ENCODE measurements at regions not wholly inside any gene's neighbourhood (a gene's known extent, or its start where the extent isn't known, plus 50 kb on each side); places are given as distances from the start of the nearest gene placed in this dataset.

DNA sequence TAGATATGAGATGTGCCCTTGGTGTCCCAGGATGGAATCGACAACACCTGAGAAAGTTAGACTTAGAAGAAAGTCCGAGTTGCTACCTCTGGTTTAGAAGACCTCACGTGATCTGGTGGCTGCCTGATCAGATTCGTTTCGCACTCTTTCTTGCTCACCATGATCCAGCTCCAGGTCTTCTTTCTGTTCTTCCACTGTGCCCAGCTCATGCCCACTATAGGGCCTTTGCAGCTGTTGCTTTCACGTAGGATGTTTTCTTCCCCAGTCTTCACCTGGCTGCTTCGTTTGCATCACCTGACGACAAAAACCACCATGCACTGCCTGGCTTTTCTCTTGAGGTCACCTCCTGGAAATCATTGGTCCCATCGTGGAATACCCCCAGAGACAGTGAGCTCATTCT, 311.1 kb downstream of the PRDM2 start:
- H3K9me3 Mint-ChIP-seq (ENCODE audit: low read depth) = no peaks in the 10 kb centered on the region
- CTCF ChIA-PET = no interaction called here
- ATAC-seq = no peak

DNA sequence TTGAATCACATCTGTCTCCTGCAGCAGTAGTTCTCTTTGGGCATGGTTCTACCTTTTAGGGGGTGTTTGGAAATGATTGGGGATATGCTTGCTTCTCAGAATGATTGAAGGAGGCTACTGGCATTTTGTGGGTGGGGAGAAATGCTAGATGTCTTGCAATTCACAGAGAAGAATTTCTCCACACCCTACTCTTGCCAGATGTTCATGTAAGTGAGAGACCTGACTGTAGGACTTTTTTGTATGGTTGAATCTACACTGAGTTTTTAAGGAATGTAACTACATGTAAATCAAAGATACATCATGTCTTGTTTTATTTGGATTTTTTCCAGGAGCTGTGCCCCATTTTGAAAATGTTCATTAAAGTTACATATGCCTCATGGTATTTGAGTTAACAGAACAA, 311.9 kb downstream of the PRDM2 start:
- CTCF ChIA-PET = no interaction called here
- DNase-seq (no peak), ATAC-seq (no peak)
- Mint-ChIP-seq H3K9me3 (ENCODE audit: low read depth) (no peaks in the 10 kb centered on the region), H3K27ac (no peak overlapping the region), H3K4me1 (no peaks in the 10 kb centered on the region), H3K4me3 (no peak overlapping the region), H3K27me3 (no peaks in the 10 kb centered on the region), H3K36me3 (no peaks in the 10 kb centered on the region)

More for the DNA sequence above, 311.1 kb downstream of the PRDM2 start:
- H3K4me1 Mint-ChIP-seq = no peaks in the 10 kb centered on the region
- no peak overlapping the region for H3K4me3 Mint-ChIP-seq
- no peaks in the 10 kb centered on the region for H3K27me3 Mint-ChIP-seq
- no peak for DNase-seq
- no peak overlapping the region for H3K27ac Mint-ChIP-seq
- H3K36me3 Mint-ChIP-seq = no peaks in the 10 kb centered on the region

GRCh38 chr1:14014929-14015328, 314.9 kb downstream of the PRDM2 start:
- no peaks in the 10 kb centered on the region for H3K27me3 Mint-ChIP-seq
- no peak overlapping the region for H3K4me3 Mint-ChIP-seq
- DNase-seq (no peak), ATAC-seq (no peak)
- no peaks in the 10 kb centered on the region for H3K4me1 Mint-ChIP-seq
- H3K9me3 Mint-ChIP-seq (ENCODE audit: low read depth) = no peaks in the 10 kb centered on the region
- no peak overlapping the region for H3K27ac Mint-ChIP-seq
- no peaks in the 10 kb centered on the region for H3K36me3 Mint-ChIP-seq
- CTCF ChIA-PET = no interaction called here

GRCh38 chr1:14015917-14016316, 315.9 kb downstream of the PRDM2 start:
- H3K9me3 Mint-ChIP-seq (ENCODE audit: low read depth) = no peaks in the 10 kb centered on the region
- DNase-seq (no peak), ATAC-seq (no peak)
- no peaks in the 10 kb centered on the region for H3K4me1 Mint-ChIP-seq
- CTCF ChIA-PET = no interaction called here
- no peak overlapping the region for H3K27ac Mint-ChIP-seq
- no peak overlapping the region for H3K4me3 Mint-ChIP-seq
- no peaks in the 10 kb centered on the region for H3K36me3 Mint-ChIP-seq
- peaks cover 4% of the 10 kb centered on the region for H3K27me3 Mint-ChIP-seq

GRCh38 chr1:14017531-14017961, 317.6 kb downstream of the PRDM2 start:
- no peak for ATAC-seq
- Mint-ChIP-seq H3K27me3 (peaks cover 4% of the 10 kb centered on the region), H3K4me3 (no peak overlapping the region)

GRCh38 chr1:14019461-14019860, 319.5 kb downstream of the PRDM2 start:
- Mint-ChIP-seq H3K36me3 (no peaks in the 10 kb centered on the region), H3K4me1 (no peaks in the 10 kb centered on the region), H3K27ac (no peak overlapping the region), H3K4me3 (no peak overlapping the region), H3K27me3 (peaks cover 4% of the 10 kb centered on the region), H3K9me3 (ENCODE audit: low read depth) (peaks cover 3% of the 10 kb centered on the region)
- ATAC-seq (no peak), DNase-seq (no peak)
- CTCF ChIA-PET = no interaction called here

More at GRCh38 chr1:14017531-14017961, 317.6 kb downstream of the PRDM2 start:
- Mint-ChIP-seq H3K9me3 (ENCODE audit: low read depth) (peaks cover 3% of the 10 kb centered on the region), H3K4me1 (no peaks in the 10 kb centered on the region), H3K36me3 (no peaks in the 10 kb centered on the region), H3K27ac (no peak overlapping the region)
- DNase-seq = no peak
- CTCF ChIA-PET = no interaction called here

- Mint-ChIP-seq H3K4me3 (no peak overlapping the region), H3K4me1 (no peaks in the 10 kb centered on the region), H3K36me3 (no peaks in the 10 kb centered on the region), H3K9me3 (ENCODE audit: low read depth) (peaks cover 3% of the 10 kb centered on the region), H3K27ac (no peak overlapping the region), H3K27me3 (peaks cover 4% of the 10 kb centered on the region)
- ATAC-seq (no peak), DNase-seq (no peak)
- CTCF ChIA-PET = no interaction called here
Measured at GRCh38 chr1:14020006-14020405, 320.0 kb downstream of the PRDM2 start.

- no peaks in the 10 kb centered on the region for H3K4me1 Mint-ChIP-seq
- DNase-seq (no peak), ATAC-seq (no peak)
- CTCF ChIA-PET = no interaction called here
- H3K9me3 Mint-ChIP-seq (ENCODE audit: low read depth) = no peaks in the 10 kb centered on the region
- H3K27me3 Mint-ChIP-seq = no peaks in the 10 kb centered on the region
- H3K4me3 Mint-ChIP-seq = no peak overlapping the region
- H3K27ac Mint-ChIP-seq = no peak overlapping the region
- no peaks in the 10 kb centered on the region for H3K36me3 Mint-ChIP-seq
Measured at GRCh38 chr1:14027099-14027498, 327.1 kb downstream of the PRDM2 start.

- ATAC-seq = no peak
- CTCF ChIA-PET = no interaction called here
- no peaks in the 10 kb centered on the region for H3K4me1 Mint-ChIP-seq
Measured at GRCh38 chr1:14031461-14031860, 331.5 kb downstream of the PRDM2 start.

GRCh38 chr1:14034506-14034905, 334.5 kb downstream of the PRDM2 start:
- Mint-ChIP-seq H3K27ac (no peak overlapping the region), H3K36me3 (no peaks in the 10 kb centered on the region), H3K4me1 (no peaks in the 10 kb centered on the region), H3K9me3 (ENCODE audit: low read depth) (no peaks in the 10 kb centered on the region), H3K4me3 (no peak overlapping the region), H3K27me3 (no peaks in the 10 kb centered on the region)
- CTCF ChIA-PET = no interaction called here
- no peak for ATAC-seq
- DNase-seq = no peak

More at GRCh38 chr1:14031461-14031860, 331.5 kb downstream of the PRDM2 start:
- no peak for DNase-seq
- H3K27ac Mint-ChIP-seq = no peak overlapping the region
- H3K36me3 Mint-ChIP-seq = no peaks in the 10 kb centered on the region
- H3K27me3 Mint-ChIP-seq = no peaks in the 10 kb centered on the region
- no peaks in the 10 kb centered on the region for H3K9me3 Mint-ChIP-seq (ENCODE audit: low read depth)
- H3K4me3 Mint-ChIP-seq = no peak overlapping the region

- no peak for ATAC-seq
- Mint-ChIP-seq H3K9me3 (ENCODE audit: low read depth) (peaks cover 14% of the 10 kb centered on the region), H3K27ac (no peak overlapping the region), H3K36me3 (peaks cover 1% of the 10 kb centered on the region), H3K4me1 (no peaks in the 10 kb centered on the region), H3K27me3 (no peaks in the 10 kb centered on the region), H3K4me3 (no peak overlapping the region)
- no peak for DNase-seq
- CTCF ChIA-PET = no interaction called here
Measured at GRCh38 chr1:14037101-14037847, 337.3 kb downstream of the PRDM2 start.

- Mint-ChIP-seq H3K4me1 (no peaks in the 10 kb centered on the region), H3K27ac (no peak overlapping the region), H3K4me3 (no peak overlapping the region), H3K27me3 (no peaks in the 10 kb centered on the region), H3K36me3 (peaks cover 1% of the 10 kb centered on the region), H3K9me3 (ENCODE audit: low read depth) (peaks cover 20% of the 10 kb centered on the region)
- ATAC-seq (no peak), DNase-seq (no peak)
- CTCF ChIA-PET = no interaction called here
Measured at GRCh38 chr1:14039582-14040430, 339.8 kb downstream of the PRDM2 start.

GRCh38 chr1:14049965-14050364, 350.0 kb downstream of the PRDM2 start:
- Mint-ChIP-seq H3K27ac (no peak overlapping the region), H3K4me3 (no peak overlapping the region), H3K27me3 (no peaks in the 10 kb centered on the region), H3K36me3 (no peaks in the 10 kb centered on the region), H3K9me3 (ENCODE audit: low read depth) (no peaks in the 10 kb centered on the region), H3K4me1 (no peaks in the 10 kb centered on the region)
- CTCF ChIA-PET = no interaction called here
- DNase-seq = no peak
- ATAC-seq = no peak

All from activated CD8-positive, alpha-beta memory T cell treated with anti-CD3 and anti-CD28 coated beads, Interleukin-2, amount 10 ng/mL, durations not matched to agents 7 days and 5 days (primary cell).